HCT116 (cell line): ENCODE measurements at regions not wholly inside any gene's neighbourhood (a gene's known extent, or its start where the extent isn't known, plus 50 kb on each side); places are given as distances from the start of the nearest gene placed in this dataset.

Experiments used
- ATAC-seq: fragments of 200-7000 bp; cut with Tn5 transposase; 2 replicates; pipeline ENCODE4 v1.9.1; 2020; ENCODE audit warnings: mild to moderate bottlenecking, moderate library complexity
- BruUV-seq: library from RNA; stranded (reverse); fragments of 400-500 nt; replicated peaks from 2 replicates; lab custom pipeline; 2021; lab: Mats Ljungman, UMichigan
- CTCF ChIA-PET: fragments of 300-600 bp; sonication (Branson Sonifier 250); formaldehyde crosslinking; loops from one replicate; lab custom pipeline; 2021; ENCODE audit warnings: antibody characterized with exemption; lab: Charles Lee
- POLR2A ChIA-PET: fragments of 300-600, 350-600 bp; sonication (Branson Sonifier 250); formaldehyde crosslinking; loops from one replicate; lab custom pipeline; 2021; ENCODE audit warnings: antibody characterized with exemption; lab: Charles Lee
- RAD21 ChIA-PET, 2 experiments: fragments of 300-600 bp; sonication (Branson Sonifier 250); formaldehyde crosslinking; loops; one replicate each; lab custom pipeline; 2023; ENCODE audit warnings: low total read pairs in 2 of 2; ENCODE audit not compliant: uncharacterized antibody in 2 of 2, unreplicated experiment in 2 of 2, low non-redundant PET in 1 of 2; lab: Charles Lee
- DNase-seq: peaks from one replicate; pipeline ENCODE4 v3.0.0-alpha.2; 2010; ENCODE audit warnings: low read depth, low spot score
- H2AFZ ChIP-seq: fragments of 200-600 bp; shearing (Covaris generic), sonication (generic); 2 replicates; pipeline ENCODE4 v1.6.1; 2017; ENCODE audit warnings: low read depth, mixed run types, mixed read lengths, antibody characterized with exemption, low read length; ENCODE audit not compliant: poor library complexity, severe bottlenecking
- H3K27ac ChIP-seq: 2 replicates; pipeline ENCODE4 v1.5.1; 2012; ENCODE audit warnings: low read depth, low read length
- H3K27me3 ChIP-seq: fragments of 200-600 bp; sonication (generic); 2 replicates; pipeline ENCODE4 v1.6.1; 2016; ENCODE audit warnings: mixed run types, low read length, mixed read lengths; ENCODE audit not compliant: insufficient read depth
- H3K36me3 ChIP-seq, 2 experiments: fragments of 200-500 bp in 1 of 2; fragments of 200-600 bp in 1 of 2; sonication (Bioruptor generic) in 1 of 2; sonication (generic) in 1 of 2; 2 replicates each; pipeline versions ENCODE4 v1.5.1 to v1.6.1; 2014 to 2016; ENCODE audit warnings: low read length in 2 of 2, inconsistent platforms in 1 of 2, mixed read lengths in 1 of 2, mixed run types in 1 of 2; ENCODE audit not compliant: insufficient read depth in 2 of 2, control insufficient read depth in 1 of 2
- H3K4me1 ChIP-seq, 2 experiments: fragments of 200-600 bp in 1 of 2; sonication (generic) in 1 of 2; 2 replicates each; pipeline versions ENCODE4 v1.5.1 to v1.6.1; 2012 to 2017; ENCODE audit warnings: low read length in 2 of 2, inconsistent platforms in 1 of 2, mild to moderate bottlenecking in 1 of 2, mixed read lengths in 1 of 2, mixed run types in 1 of 2, moderate library complexity in 1 of 2; ENCODE audit not compliant: insufficient read depth in 2 of 2, control insufficient read depth in 1 of 2
- H3K4me2 ChIP-seq: fragments of 200-600 bp; sonication (generic); 2 replicates; pipeline ENCODE4 v1.6.1; 2017; ENCODE audit warnings: mixed run types, low read length, mixed read lengths
- H3K4me3 ChIP-seq, 2 experiments: fragments of 200-600 bp in 1 of 2; sonication (generic) in 1 of 2; replicated peaks in 1 of 2; 2 replicates each; pipeline ENCODE4 v1.5.1; 2011 to 2016; ENCODE audit warnings: low read length in 2 of 2, control low read depth in 1 of 2, low read depth in 1 of 2, mild to moderate bottlenecking in 1 of 2, mixed read lengths in 1 of 2, mixed run types in 1 of 2
- H3K79me2 ChIP-seq: fragments of 200-600 bp; sonication (generic); 2 replicates; pipeline ENCODE4 v1.6.1; 2017; ENCODE audit warnings: mild to moderate bottlenecking, mixed run types, low read length, moderate library complexity, mixed read lengths; ENCODE audit not compliant: insufficient read depth
- H3K9ac ChIP-seq: fragments of 200-600 bp; sonication (generic); 2 replicates; pipeline ENCODE4 v1.6.1; 2016; ENCODE audit warnings: low read length, mixed read lengths
- H3K9me2 ChIP-seq: fragments of 200-600 bp; sonication (generic), shearing (Covaris generic); 2 replicates; pipeline ENCODE4 v1.6.1; 2017; ENCODE audit warnings: mixed run types, mild to moderate bottlenecking, moderate library complexity; ENCODE audit not compliant: insufficient read depth
- H3K9me3 ChIP-seq, 2 experiments: fragments of 200-500 bp in 1 of 2; fragments of 200-600 bp in 1 of 2; sonication (Bioruptor generic) in 1 of 2; sonication (generic) in 1 of 2; 2 replicates each; pipeline ENCODE4 v1.6.1; 2014 to 2017; ENCODE audit warnings: low read length in 2 of 2, mixed read lengths in 2 of 2, inconsistent platforms in 1 of 2, low read depth in 1 of 2, mild to moderate bottlenecking in 1 of 2, mixed run types in 1 of 2, moderate library complexity in 1 of 2; ENCODE audit not compliant: control insufficient read depth in 1 of 2, insufficient read depth in 1 of 2
- H4K20me1 ChIP-seq: fragments of 200-600 bp; sonication (generic), shearing (Covaris generic); 2 replicates; pipeline ENCODE4 v1.6.1; 2017; ENCODE audit warnings: mixed run types, mild to moderate bottlenecking, moderate library complexity; ENCODE audit not compliant: insufficient read depth
- ATF3 ChIP-seq: IDR thresholded peaks from 2 replicates; pipeline ENCODE4 v1.6.1; 2012
- CBX3 ChIP-seq: IDR thresholded peaks from 2 replicates; pipeline ENCODE4 v1.6.1; 2012; ENCODE audit warnings: low read depth
- CEBPB ChIP-seq: IDR thresholded peaks from 2 replicates; pipeline ENCODE4 v1.6.1; 2012; ENCODE audit warnings: low read depth
- CTCF ChIP-seq, 3 experiments: fragments of 200-600 bp in 1 of 3; sonication (generic) in 1 of 3; IDR thresholded peaks in 2 of 3; conservative IDR thresholded peaks in 1 of 3; 2 replicates each; pipeline ENCODE4 v1.5.1; 2012 to 2017; ENCODE audit warnings: low read depth in 2 of 3, low read length in 2 of 3, antibody characterized with exemption in 1 of 3, borderline replicate concordance in 1 of 3, control low read depth in 1 of 3, mild to moderate bottlenecking in 1 of 3, mixed read lengths in 1 of 3, mixed run types in 1 of 3, moderate library complexity in 1 of 3; ENCODE audit not compliant: insufficient read depth in 1 of 3
- EGR1 ChIP-seq: IDR thresholded peaks from 2 replicates; pipeline ENCODE4 v1.6.1; 2012; ENCODE audit warnings: low read depth
- EZH2 ChIP-seq: fragments of 200-600 bp; sonication (generic); IDR thresholded peaks from 2 replicates; pipeline ENCODE4 v1.6.1; 2017; ENCODE audit warnings: antibody characterized with exemption, mixed run types
- EZH2phosphoT487 ChIP-seq: fragments of 200-600 bp; IDR thresholded peaks from 2 replicates; pipeline ENCODE4 v1.6.1; 2018; ENCODE audit warnings: antibody characterized with exemption, borderline replicate concordance
- MAX ChIP-seq: IDR thresholded peaks from 2 replicates; pipeline ENCODE4 v1.6.1; 2012
- POLR2A ChIP-seq: IDR thresholded peaks from 2 replicates; pipeline ENCODE4 v1.7.0; 2011; ENCODE audit warnings: borderline replicate concordance; ENCODE audit not compliant: insufficient read depth, insufficient read length; ENCODE audit errors: extremely low read depth
- POLR2AphosphoS5 ChIP-seq: IDR thresholded peaks from 2 replicates; pipeline ENCODE4 v1.6.1; 2011; ENCODE audit warnings: mild to moderate bottlenecking, low read depth, low read length, moderate library complexity
- RAD21 ChIP-seq: IDR thresholded peaks from 2 replicates; pipeline ENCODE4 v1.6.1; 2012; ENCODE audit warnings: low read depth, mild to moderate bottlenecking
- REST ChIP-seq: IDR thresholded peaks from 2 replicates; pipeline ENCODE4 v1.6.1; 2012; ENCODE audit warnings: low read depth
- SIN3A ChIP-seq: IDR thresholded peaks from 2 replicates; pipeline ENCODE4 v1.6.1; 2012; ENCODE audit warnings: low read depth
- SP1 ChIP-seq: IDR thresholded peaks from 2 replicates; pipeline ENCODE4 v1.6.1; 2012; ENCODE audit warnings: low read depth
- TCF7L2 ChIP-seq: IDR thresholded peaks from 2 replicates; pipeline ENCODE4 v1.7.0; 2011; ENCODE audit warnings: borderline replicate concordance, inconsistent platforms; ENCODE audit not compliant: insufficient read depth, insufficient read length; ENCODE audit errors: extremely low read depth
- YY1 ChIP-seq: IDR thresholded peaks from 2 replicates; pipeline ENCODE4 v1.6.1; 2011; ENCODE audit warnings: low read length, low read depth, moderate library complexity, mild to moderate bottlenecking; ENCODE audit not compliant: insufficient replicate concordance; ENCODE audit errors: extremely low read depth
- ZBTB33 ChIP-seq: IDR thresholded peaks from 2 replicates; pipeline ENCODE4 v1.6.1; 2011; ENCODE audit warnings: mild to moderate bottlenecking, low read length, moderate library complexity; ENCODE audit not compliant: insufficient replicate concordance; ENCODE audit errors: extremely low read depth
- ZFX ChIP-seq: fragments of 450-650 bp; IDR thresholded peaks from 2 replicates; pipeline ENCODE4 v1.6.1; 2017
- intact Hi-C: fragments of 100-400 bp; cut with micrococcal nuclease; formaldehyde crosslinking; loops from 2 replicates; pipeline ENCODE4 v1.10.0; 2022

- ChIA-PET POLR2A (no interaction called here), CTCF (no interaction called here), RAD21 (no interaction called here)
- DNase-seq (no peak), ATAC-seq (no peak)
- Histone ChIP-seq H3K4me1 (no peaks in the 10 kb centered on the region), H4K20me1 (no peaks in the 10 kb centered on the region), H3K9ac (no peak overlapping the region), H3K9me3 (peaks cover 3 to 9% of the 10 kb centered on the region in 2 experiments; a peak in 2 of 4 replicates), H3K4me3 (no peak overlapping the region), H3K4me2 (no peak overlapping the region)
- intact Hi-C loops: no loop called here
- TF ChIP-seq MAX: no peak
- TF ChIP-seq RAD21: no peak
- no peak for TF ChIP-seq ATF3
- no peak for TF ChIP-seq ZFX
- TF ChIP-seq CEBPB: no peak
- TF ChIP-seq SP1: no peak
- no peak for TF ChIP-seq POLR2A
- TF ChIP-seq CTCF (IDR thresholded peaks at IDR 0.05 in 2 of 3, conservative IDR thresholded peaks at IDR 0.05 in 1 of 3; ENCODE audit: borderline replicate concordance in 1 of 3, insufficient read depth in 1 of 3, low read depth in 2 of 3, low read length in 2 of 3): no peak
- no peak for TF ChIP-seq TCF7L2
- TF ChIP-seq EZH2phosphoT487: no peak
- no peak for TF ChIP-seq POLR2AphosphoS5
- no peak for TF ChIP-seq SIN3A
- no peak for TF ChIP-seq EZH2
- TF ChIP-seq YY1: no peak
- TF ChIP-seq REST: no peak
- TF ChIP-seq ZBTB33: no peak
- no peak for TF ChIP-seq EGR1
- no peak for TF ChIP-seq CBX3
- TF ChIP-seq, all 23 proteins: peak for 0
- Histone ChIP-seq H2AFZ (no peak overlapping the region), H3K27me3 (no peaks in the 10 kb centered on the region), H3K27ac (no peak overlapping the region), H3K79me2 (no peaks in the 10 kb centered on the region), H3K9me2 (no peaks in the 10 kb centered on the region), H3K36me3 (no peaks in the 10 kb centered on the region)
- BruUV-seq: no TSS peak
Measured at GRCh38 chr21:16185766-16186165, 456.0 kb downstream of the USP25 start.
